OCI-LY1 (cell line): ENCODE measurements at regions not wholly inside any gene's neighbourhood (a gene's known extent, or its start where the extent isn't known, plus 50 kb on each side); places are given as distances from the start of the nearest gene placed in this dataset.

ENCODE experiments used
- H2AFZ ChIP-seq: fragments of 200-600 bp; sonication (generic), shearing (Covaris generic); 2 replicates; pipeline ENCODE4 v1.6.0; 2014; ENCODE audit warnings: antibody characterized with exemption, mild to moderate bottlenecking, low read length
- H3F3A ChIP-seq: fragments of 200-600 bp; sonication (generic), shearing (Covaris generic); 2 replicates; pipeline ENCODE4 v1.6.0; 2014; ENCODE audit warnings: mild to moderate bottlenecking, antibody characterized with exemption, low read length, moderate library complexity; ENCODE audit not compliant: insufficient read depth
- H3K27ac ChIP-seq: fragments of 200-600 bp; sonication (generic); 2 replicates; pipeline ENCODE4 v1.5.1; 2014; ENCODE audit warnings: low read length, mixed run types, mild to moderate bottlenecking, low read depth; ENCODE audit not compliant: poor library complexity, severe bottlenecking
- H3K27me3 ChIP-seq: fragments of 200-600 bp; sonication (generic); 2 replicates; pipeline ENCODE4 v1.6.0; 2014; ENCODE audit warnings: antibody characterized with exemption, mild to moderate bottlenecking, low read length, moderate library complexity; ENCODE audit not compliant: insufficient read depth
- H3K36me3 ChIP-seq: fragments of 200-600 bp; sonication (generic); 2 replicates; pipeline ENCODE4 v1.6.1; 2014; ENCODE audit warnings: mild to moderate bottlenecking, antibody characterized with exemption, low read length, moderate library complexity, mixed read lengths; ENCODE audit not compliant: insufficient read depth
- H3K4me1 ChIP-seq: fragments of 200-600 bp; sonication (generic); 2 replicates; pipeline ENCODE4 v1.5.1; 2014; ENCODE audit warnings: mild to moderate bottlenecking, low read length, moderate library complexity; ENCODE audit not compliant: insufficient read depth, severe bottlenecking
- H3K4me2 ChIP-seq: fragments of 200-600 bp; sonication (generic), shearing (Covaris generic); 2 replicates; pipeline ENCODE4 v1.6.1; 2014; ENCODE audit warnings: low read length
- H3K4me3 ChIP-seq: fragments of 200-600 bp; sonication (generic); 2 replicates; pipeline ENCODE4 v1.5.1; 2014; ENCODE audit warnings: low read length, low read depth, mild to moderate bottlenecking, mixed read lengths; ENCODE audit not compliant: poor library complexity, severe bottlenecking
- H3K79me2 ChIP-seq: fragments of 200-600 bp; shearing (Covaris generic); 2 replicates; pipeline ENCODE4 v1.6.1; 2016; ENCODE audit warnings: mixed run types, low read length, mixed read lengths; ENCODE audit not compliant: insufficient read depth
- H3K9ac ChIP-seq: fragments of 200-600 bp; sonication (generic), shearing (Covaris generic); 2 replicates; pipeline ENCODE4 v1.6.1; 2014; ENCODE audit warnings: mild to moderate bottlenecking, low read length, mixed read lengths
- H3K9me2 ChIP-seq: fragments of 200-600 bp; sonication (generic), shearing (Covaris generic); 2 replicates; pipeline ENCODE4 v1.6.1; 2014; ENCODE audit warnings: low read depth, mild to moderate bottlenecking, low read length, mixed read lengths
- H3K9me3 ChIP-seq: fragments of 200-600 bp; shearing (Covaris generic); 2 replicates; pipeline ENCODE4 v1.6.1; 2014; ENCODE audit warnings: low read length, mixed read lengths
- H4K20me1 ChIP-seq: fragments of 200-600 bp; sonication (generic), shearing (Covaris generic); 2 replicates; pipeline ENCODE4 v1.6.0; 2016; ENCODE audit warnings: mild to moderate bottlenecking, low read length; ENCODE audit not compliant: insufficient read depth
- EZH2 ChIP-seq: fragments of 200-600 bp; sonication (generic), shearing (Covaris generic); IDR thresholded peaks from 2 replicates; pipeline ENCODE4 v1.8.0; 2017; ENCODE audit warnings: borderline replicate concordance, mixed run types, mild to moderate bottlenecking, antibody characterized with exemption, low read length, moderate library complexity, mixed read lengths
- TF ChIP-seq, protein P1 (sequence below): fragments of 200-600 bp; sonication (generic), shearing (Covaris generic); IDR thresholded peaks from 2 replicates; pipeline ENCODE4 v1.5.1; 2017; ENCODE audit warnings: mild to moderate bottlenecking, antibody characterized with exemption, low read length, moderate library complexity, mixed read lengths

DNA sequence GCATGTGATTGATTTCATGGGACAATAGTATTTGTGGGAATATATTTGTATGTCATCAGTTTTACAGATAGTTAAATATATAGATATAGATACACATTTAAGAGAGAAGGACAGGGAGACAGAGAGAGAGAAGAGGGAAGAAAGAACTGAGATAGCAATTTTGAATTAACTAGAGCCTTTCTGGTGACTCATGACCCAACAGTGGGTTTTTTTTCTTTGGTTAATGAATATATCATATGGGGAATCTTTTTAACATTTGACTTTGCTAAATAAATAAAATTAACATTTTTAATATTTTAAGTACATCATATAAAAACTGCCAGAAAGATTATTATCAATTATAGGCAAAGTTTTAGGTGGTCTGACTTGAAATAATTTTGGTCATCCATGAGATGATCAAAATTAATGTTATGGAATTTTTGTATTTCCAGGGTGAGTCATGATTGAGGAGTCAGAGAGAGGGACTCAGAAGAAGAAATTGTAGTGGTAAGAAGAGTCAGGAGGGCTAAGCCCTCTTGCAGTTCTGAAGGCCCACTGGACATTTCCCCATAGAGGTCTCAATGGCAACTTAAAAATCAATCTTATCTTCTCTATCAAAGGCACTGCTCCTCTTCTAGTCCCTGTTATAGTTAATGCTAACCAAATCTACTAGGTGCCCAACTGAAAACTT lies 508.1 kb upstream of the MAP3K7 start:
- Histone ChIP-seq H3F3A (no peaks in the 10 kb centered on the region), H3K4me2 (no peak overlapping the region), H3K9me2 (no peaks in the 10 kb centered on the region), H2AFZ (no peak overlapping the region), H3K4me3 (no peak overlapping the region), H3K27me3 (no peaks in the 10 kb centered on the region), H3K79me2 (no peaks in the 10 kb centered on the region), H4K20me1 (no peaks in the 10 kb centered on the region), H3K9ac (no peak overlapping the region), H3K27ac (no peak overlapping the region), H3K4me1 (no peaks in the 10 kb centered on the region), H3K9me3 (no peaks in the 10 kb centered on the region), H3K36me3 (no peaks in the 10 kb centered on the region)
- TF ChIP-seq EZH2 = no peak
- TF ChIP-seq, protein P1, sequence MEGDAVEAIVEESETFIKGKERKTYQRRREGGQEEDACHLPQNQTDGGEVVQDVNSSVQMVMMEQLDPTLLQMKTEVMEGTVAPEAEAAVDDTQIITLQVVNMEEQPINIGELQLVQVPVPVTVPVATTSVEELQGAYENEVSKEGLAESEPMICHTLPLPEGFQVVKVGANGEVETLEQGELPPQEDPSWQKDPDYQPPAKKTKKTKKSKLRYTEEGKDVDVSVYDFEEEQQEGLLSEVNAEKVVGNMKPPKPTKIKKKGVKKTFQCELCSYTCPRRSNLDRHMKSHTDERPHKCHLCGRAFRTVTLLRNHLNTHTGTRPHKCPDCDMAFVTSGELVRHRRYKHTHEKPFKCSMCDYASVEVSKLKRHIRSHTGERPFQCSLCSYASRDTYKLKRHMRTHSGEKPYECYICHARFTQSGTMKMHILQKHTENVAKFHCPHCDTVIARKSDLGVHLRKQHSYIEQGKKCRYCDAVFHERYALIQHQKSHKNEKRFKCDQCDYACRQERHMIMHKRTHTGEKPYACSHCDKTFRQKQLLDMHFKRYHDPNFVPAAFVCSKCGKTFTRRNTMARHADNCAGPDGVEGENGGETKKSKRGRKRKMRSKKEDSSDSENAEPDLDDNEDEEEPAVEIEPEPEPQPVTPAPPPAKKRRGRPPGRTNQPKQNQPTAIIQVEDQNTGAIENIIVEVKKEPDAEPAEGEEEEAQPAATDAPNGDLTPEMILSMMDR = no peak

- H4K20me1 ChIP-seq = no peaks in the 10 kb centered on the region
- no peak overlapping the region for H2AFZ ChIP-seq
- H3K9ac ChIP-seq = no peak overlapping the region
- no peaks in the 10 kb centered on the region for H3K27me3 ChIP-seq
- no peaks in the 10 kb centered on the region for H3K9me3 ChIP-seq
- no peaks in the 10 kb centered on the region for H3F3A ChIP-seq
- no peaks in the 10 kb centered on the region for H3K79me2 ChIP-seq
- H3K36me3 ChIP-seq = no peaks in the 10 kb centered on the region
- H3K9me2 ChIP-seq = no peaks in the 10 kb centered on the region
- no peaks in the 10 kb centered on the region for H3K4me1 ChIP-seq
- H3K27ac ChIP-seq = no peak overlapping the region
- no peak overlapping the region for H3K4me2 ChIP-seq
- TF ChIP-seq, protein P1 = no peak
- TF ChIP-seq EZH2 = no peak
- no peak overlapping the region for H3K4me3 ChIP-seq
Observed at GRCh38 chr6:91094341-91094740, 507.5 kb upstream of the MAP3K7 start.

DNA sequence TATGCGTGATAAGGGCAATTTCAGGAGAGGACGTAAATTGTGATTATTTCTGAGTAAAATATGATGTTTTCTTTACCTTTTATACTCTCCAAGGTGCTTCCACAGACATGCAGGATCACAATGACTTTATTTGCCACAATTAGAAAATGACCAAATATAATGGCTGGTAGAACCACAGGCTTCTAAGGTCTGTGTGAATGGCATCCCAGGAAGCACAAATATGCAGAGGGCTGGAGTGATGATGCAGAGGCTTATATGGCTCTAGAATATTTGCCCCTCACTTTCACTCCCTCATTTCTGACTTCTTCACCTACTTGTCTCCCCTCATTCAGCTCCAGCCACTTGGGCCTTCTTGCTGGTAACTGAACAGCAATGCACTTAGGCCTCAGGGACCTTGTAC lies 502.1 kb upstream of the MAP3K7 start:
- Histone ChIP-seq H2AFZ (no peak overlapping the region), H4K20me1 (no peaks in the 10 kb centered on the region), H3K9ac (no peak overlapping the region), H3K4me3 (no peak overlapping the region), H3K27me3 (no peaks in the 10 kb centered on the region), H3F3A (no peaks in the 10 kb centered on the region), H3K79me2 (no peaks in the 10 kb centered on the region), H3K9me2 (no peaks in the 10 kb centered on the region), H3K4me1 (no peaks in the 10 kb centered on the region), H3K4me2 (no peak overlapping the region), H3K27ac (no peak overlapping the region), H3K9me3 (no peaks in the 10 kb centered on the region), H3K36me3 (no peaks in the 10 kb centered on the region)
- TF ChIP-seq, protein P1 = no peak
- no peak for TF ChIP-seq EZH2
